ENCODE measurements at regions not wholly inside any gene's neighbourhood (a gene's known extent, or its start where the extent isn't known, plus 50 kb on each side); places are given as distances from the start of the nearest gene placed in this dataset.

GRCh38 chr3:103437883-103438282 lies 1003.1 kb downstream of the ZPLD1 start:
- no peak overlapping the region for H2BK15ac ChIP-seq (ENCODE audit: low read length)
- H3K14ac ChIP-seq (ENCODE audit: insufficient read length) = no peak overlapping the region
- H3K4me2 ChIP-seq (ENCODE audit: insufficient read depth in 1 of 2, low read depth in 2 of 2, low read length in 2 of 2) = no peak overlapping the region
- no peaks in the 10 kb centered on the region for H4K20me1 ChIP-seq (replicated peaks in 1 of 2; ENCODE audit: control insufficient read depth in 1 of 2, insufficient read depth in 2 of 2, low read length in 2 of 2)
- H3K4ac ChIP-seq (replicated peaks; ENCODE audit: insufficient read length, low read depth, low read length) = no peak overlapping the region
- H3K4me1 ChIP-seq (replicated peaks in 1 of 4; ENCODE audit: control insufficient read depth in 3 of 4, insufficient read depth in 4 of 4, low read length in 3 of 4) = no peaks in the 10 kb centered on the region
- H2AK5ac ChIP-seq (ENCODE audit: low read depth, low read length) = no peak overlapping the region
- H3K4me3 ChIP-seq (ENCODE audit: extremely low read depth in 1 of 4, insufficient read depth in 2 of 4, low read depth in 3 of 4, low read length in 4 of 4) = no peak overlapping the region
- H3K27ac ChIP-seq (ENCODE audit: low read depth, low read length) = no peak overlapping the region
- DNase-seq (ENCODE audit: low read depth in 1 of 2, low spot score in 2 of 2) = no peak
- POLR2A ChIA-PET (ENCODE audit: partially characterized antibody) = no interaction called here
- H4K5ac ChIP-seq (ENCODE audit: insufficient read length, low read depth, low read length) = no peak overlapping the region
- no peak overlapping the region for H2AFZ ChIP-seq (ENCODE audit: low read length)
- no peak overlapping the region for H3K9ac ChIP-seq (replicated peaks in 1 of 4; ENCODE audit: extremely low read depth in 1 of 4, low read depth in 3 of 4, low read length in 3 of 4)
- CTCF ChIA-PET (ENCODE audit: partially characterized antibody) = interaction anchor here (0.8 to 1.2 kb wide), 2 partner anchors 10 to 15 kb away, joined by 3 read pairs; no protein-coding TSS in a partner anchor
- H2BK20ac ChIP-seq (ENCODE audit: low read length) = no peak overlapping the region
- H3K56ac ChIP-seq (replicated peaks; ENCODE audit: insufficient read length, low read depth, low read length) = no peak overlapping the region
- no peak overlapping the region for H3K23ac ChIP-seq (ENCODE audit: insufficient read length)
- H3K18ac ChIP-seq (ENCODE audit: extremely low read depth, low read length) = no peak overlapping the region
- no peaks in the 10 kb centered on the region for H3K27me3 ChIP-seq (replicated peaks in 1 of 4; ENCODE audit: control insufficient read depth in 3 of 4, extremely low read depth in 1 of 4, insufficient read depth in 3 of 4, low read length in 3 of 4)
- H2BK12ac ChIP-seq (ENCODE audit: low read depth, low read length) = no peak overlapping the region
- H2BK120ac ChIP-seq (replicated peaks; ENCODE audit: low read depth, low read length) = no peak overlapping the region
- H3K23me2 ChIP-seq (ENCODE audit: low read depth, low read length) = no peaks in the 10 kb centered on the region
- peaks cover 0 to 7% of the 10 kb centered on the region in 2 experiments; a peak in 1 of 4 replicates for H3K9me3 ChIP-seq (ENCODE audit: insufficient read depth in 2 of 2, low read depth in 1 of 2, low read length in 1 of 2)
- no peaks in the 10 kb centered on the region for H3K79me1 ChIP-seq (ENCODE audit: low read depth, low read length)
- H3K36me3 ChIP-seq (ENCODE audit: control insufficient read depth in 2 of 4, insufficient read depth in 4 of 4, low read length in 3 of 4) = no peaks in the 10 kb centered on the region
- H4K91ac ChIP-seq (replicated peaks; ENCODE audit: insufficient read length, low read length) = no peak overlapping the region
- no peak for FAIRE-seq
- 90% methylated on average over 4 of the region's 4 CpGs; no CpG with 5 or more reads in 1 of the 2 experiments for WGBS, 2 experiments (ENCODE audit: extremely low coverage in 1 of 2, insufficient coverage in 1 of 2, insufficient read length in 1 of 2, insufficient replicate concordance in 2 of 2, low coverage in 1 of 2, low lambda C conversion rate in 2 of 2, missing lambda C conversion rate in 1 of 2)
- H3K79me2 ChIP-seq (ENCODE audit: control insufficient read depth in 1 of 2, insufficient read depth in 2 of 2, low read length in 2 of 2) = no peaks in the 10 kb centered on the region
- H2BK5ac ChIP-seq (ENCODE audit: low read depth, low read length) = no peak overlapping the region
- H4K8ac ChIP-seq (ENCODE audit: extremely low read depth, insufficient read depth, low read length) = no peak overlapping the region
- TF ChIP-seq POU5F1 (IDR thresholded peaks at IDR 0.05; ENCODE audit: low read depth, low read length) = no peak
- no peak for TF ChIP-seq BACH1 (IDR thresholded peaks at IDR 0.05; ENCODE audit: low read length)
- TF ChIP-seq PHF8 (conservative IDR thresholded peaks at IDR 0.05; ENCODE audit: low read depth, low read length) = no peak
- no peak for TF ChIP-seq CHD2 (IDR thresholded peaks at IDR 0.05; ENCODE audit: low read length)
- TF ChIP-seq SP4 (IDR thresholded peaks at IDR 0.05; ENCODE audit: low read length) = no peak
- no peak for TF ChIP-seq TEAD4 (IDR thresholded peaks at IDR 0.05; ENCODE audit: low read depth, low read length)
- no peak for TF ChIP-seq GABPA (IDR thresholded peaks at IDR 0.05; ENCODE audit: borderline replicate concordance, insufficient read depth, low read length)
- no peak for TF ChIP-seq TBP (IDR thresholded peaks at IDR 0.05; ENCODE audit: low read depth, low read length)
- TF ChIP-seq CBX8 (IDR thresholded peaks at IDR 0.05; ENCODE audit: borderline replicate concordance, low read depth, low read length) = no peak
- no peak for TF ChIP-seq SIN3A (conservative IDR thresholded peaks at IDR 0.05 in 1 of 2, IDR thresholded peaks at IDR 0.05 in 1 of 2; ENCODE audit: low read depth in 1 of 2, low read length in 2 of 2)
